ENCODE measurements at regions not wholly inside any gene's neighbourhood (a gene's known extent, or its start where the extent isn't known, plus 50 kb on each side); places are given as distances from the start of the nearest gene placed in this dataset.

GRCh38 chr7:34277016-34277802 lies 371.9 kb downstream of the BMPER start:
- Histone ChIP-seq H3K23ac (ENCODE audit: low read length in 2 of 2) (no peak overlapping the region), H2BK120ac (ENCODE audit: low read depth, low read length) (no peak overlapping the region), H3K4me3 (ENCODE audit: insufficient read depth in 1 of 2, low read depth in 1 of 2, low read length in 2 of 2) (no peak overlapping the region), H3K4ac (ENCODE audit: low read depth in 1 of 2, low read length in 2 of 2) (no peak overlapping the region), H2BK15ac (ENCODE audit: low read depth, poor library complexity, severe bottlenecking) (no peak overlapping the region), H3K18ac (ENCODE audit: low read depth in 1 of 2, low read length in 2 of 2) (no peak overlapping the region), H4K91ac (ENCODE audit: low read length) (no peak overlapping the region), H3K4me2 (ENCODE audit: low read length, poor library complexity, severe bottlenecking) (no peak overlapping the region), H2AK5ac (ENCODE audit: low read length, severe bottlenecking) (no peak overlapping the region), H3K14ac (ENCODE audit: low read length in 2 of 2) (no peak overlapping the region), H3K9ac (ENCODE audit: low read length) (no peak overlapping the region), H2AFZ (ENCODE audit: low read depth, low read length) (no peak overlapping the region), H3K4me1 (ENCODE audit: control insufficient read depth, insufficient read depth, low read depth, low read length) (no peaks in the 10 kb centered on the region), H4K8ac (ENCODE audit: low read length) (no peak overlapping the region), H3K79me1 (replicated peaks; ENCODE audit: low read length, poor library complexity, severe bottlenecking) (no peaks in the 10 kb centered on the region), H3K9me3 (ENCODE audit: control insufficient read depth, low read length) (no peaks in the 10 kb centered on the region), H3K27ac (ENCODE audit: low read length, poor library complexity, severe bottlenecking) (no peak overlapping the region), H2BK12ac (ENCODE audit: low read length in 2 of 2) (no peak overlapping the region), H3K36me3 (ENCODE audit: control insufficient read depth in 1 of 2, insufficient read depth in 2 of 2, low read depth in 1 of 2, low read length in 2 of 2) (no peaks in the 10 kb centered on the region), H3K27me3 (ENCODE audit: control insufficient read depth in 1 of 2, insufficient read depth in 1 of 2, low read length in 2 of 2) (no peaks in the 10 kb centered on the region), H2BK5ac (ENCODE audit: low read depth, low read length, poor library complexity, severe bottlenecking) (no peak overlapping the region)
- WGBS: 70% methylated on average over 6 of the region's 7 CpGs
- peak; percentile 43 for DNase-seq

- H2BK15ac ChIP-seq (ENCODE audit: low read depth, poor library complexity, severe bottlenecking): no peak overlapping the region
- H3K9ac ChIP-seq (ENCODE audit: low read length): no peak overlapping the region
- no peak overlapping the region for H2BK120ac ChIP-seq (ENCODE audit: low read depth, low read length)
- H3K18ac ChIP-seq (ENCODE audit: low read depth in 1 of 2, low read length in 2 of 2): no peak overlapping the region
- H3K14ac ChIP-seq (ENCODE audit: low read length in 2 of 2): no peak overlapping the region
- H3K23ac ChIP-seq (ENCODE audit: low read length in 2 of 2): no peak overlapping the region
- H3K79me1 ChIP-seq (replicated peaks; ENCODE audit: low read length, poor library complexity, severe bottlenecking): no peaks in the 10 kb centered on the region
- H3K27me3 ChIP-seq (ENCODE audit: control insufficient read depth in 1 of 2, insufficient read depth in 1 of 2, low read length in 2 of 2): no peaks in the 10 kb centered on the region
- no peak overlapping the region for H3K4me3 ChIP-seq (ENCODE audit: insufficient read depth in 1 of 2, low read depth in 1 of 2, low read length in 2 of 2)
- H4K91ac ChIP-seq (ENCODE audit: low read length): no peak overlapping the region
- H2AK5ac ChIP-seq (ENCODE audit: low read length, severe bottlenecking): no peak overlapping the region
- H3K36me3 ChIP-seq (ENCODE audit: control insufficient read depth in 1 of 2, insufficient read depth in 2 of 2, low read depth in 1 of 2, low read length in 2 of 2): no peaks in the 10 kb centered on the region
- H2AFZ ChIP-seq (ENCODE audit: low read depth, low read length): no peak overlapping the region
- H3K4ac ChIP-seq (ENCODE audit: low read depth in 1 of 2, low read length in 2 of 2): no peak overlapping the region
- H3K4me1 ChIP-seq (ENCODE audit: control insufficient read depth, insufficient read depth, low read depth, low read length): no peaks in the 10 kb centered on the region
- 90% methylated on average over 3 of the region's 4 CpGs for WGBS
- no peak overlapping the region for H3K4me2 ChIP-seq (ENCODE audit: low read length, poor library complexity, severe bottlenecking)
- H2BK12ac ChIP-seq (ENCODE audit: low read length in 2 of 2): no peak overlapping the region
- H3K9me3 ChIP-seq (ENCODE audit: control insufficient read depth, low read length): no peaks in the 10 kb centered on the region
- no peak for DNase-seq
- no peak overlapping the region for H2BK5ac ChIP-seq (ENCODE audit: low read depth, low read length, poor library complexity, severe bottlenecking)
- no peak overlapping the region for H3K27ac ChIP-seq (ENCODE audit: low read length, poor library complexity, severe bottlenecking)
- H4K8ac ChIP-seq (ENCODE audit: low read length): no peak overlapping the region
These were observed 372.5 kb downstream of the BMPER start for GRCh38 chr7:34277803-34278199.

- Histone ChIP-seq H3K79me1 (replicated peaks; ENCODE audit: low read length, poor library complexity, severe bottlenecking) (no peaks in the 10 kb centered on the region), H3K4me3 (ENCODE audit: insufficient read depth in 1 of 2, low read depth in 1 of 2, low read length in 2 of 2) (no peak overlapping the region), H3K14ac (ENCODE audit: low read length in 2 of 2) (no peak overlapping the region), H2AK5ac (ENCODE audit: low read length, severe bottlenecking) (no peak overlapping the region), H2BK12ac (ENCODE audit: low read length in 2 of 2) (no peak overlapping the region), H2BK5ac (ENCODE audit: low read depth, low read length, poor library complexity, severe bottlenecking) (no peak overlapping the region), H3K9ac (ENCODE audit: low read length) (no peak overlapping the region), H3K36me3 (ENCODE audit: control insufficient read depth in 1 of 2, insufficient read depth in 2 of 2, low read depth in 1 of 2, low read length in 2 of 2) (no peaks in the 10 kb centered on the region), H3K23ac (ENCODE audit: low read length in 2 of 2) (no peak overlapping the region), H4K91ac (ENCODE audit: low read length) (no peak overlapping the region), H3K4me2 (ENCODE audit: low read length, poor library complexity, severe bottlenecking) (no peak overlapping the region), H4K8ac (ENCODE audit: low read length) (no peak overlapping the region), H2AFZ (ENCODE audit: low read depth, low read length) (no peak overlapping the region), H3K4ac (ENCODE audit: low read depth in 1 of 2, low read length in 2 of 2) (no peak overlapping the region), H3K27ac (ENCODE audit: low read length, poor library complexity, severe bottlenecking) (no peak overlapping the region), H2BK15ac (ENCODE audit: low read depth, poor library complexity, severe bottlenecking) (no peak overlapping the region), H3K4me1 (ENCODE audit: control insufficient read depth, insufficient read depth, low read depth, low read length) (no peaks in the 10 kb centered on the region), H2BK120ac (ENCODE audit: low read depth, low read length) (no peak overlapping the region), H3K9me3 (ENCODE audit: control insufficient read depth, low read length) (no peaks in the 10 kb centered on the region), H3K18ac (ENCODE audit: low read depth in 1 of 2, low read length in 2 of 2) (no peak overlapping the region), H3K27me3 (ENCODE audit: control insufficient read depth in 1 of 2, insufficient read depth in 1 of 2, low read length in 2 of 2) (no peaks in the 10 kb centered on the region)
- no peak for DNase-seq
- whole genome bisulfite sequencing: 100% methylated on average over 1 of the region's 1 CpG
These were observed 375.9 kb downstream of the BMPER start for GRCh38 chr7:34281260-34281659.

GRCh38 chr7:34282271-34282670 lies 375.7 kb upstream of the NPSR1 start:
- Histone ChIP-seq H2BK5ac (ENCODE audit: low read depth, low read length, poor library complexity, severe bottlenecking) (no peak overlapping the region), H3K23ac (ENCODE audit: low read length in 2 of 2) (no peak overlapping the region), H2BK12ac (ENCODE audit: low read length in 2 of 2) (no peak overlapping the region), H3K9me3 (ENCODE audit: control insufficient read depth, low read length) (no peaks in the 10 kb centered on the region), H3K14ac (ENCODE audit: low read length in 2 of 2) (no peak overlapping the region), H3K4me2 (ENCODE audit: low read length, poor library complexity, severe bottlenecking) (no peak overlapping the region), H3K27ac (ENCODE audit: low read length, poor library complexity, severe bottlenecking) (no peak overlapping the region), H4K91ac (ENCODE audit: low read length) (no peak overlapping the region), H3K27me3 (ENCODE audit: control insufficient read depth in 1 of 2, insufficient read depth in 1 of 2, low read length in 2 of 2) (no peaks in the 10 kb centered on the region), H3K79me1 (replicated peaks; ENCODE audit: low read length, poor library complexity, severe bottlenecking) (no peaks in the 10 kb centered on the region), H3K36me3 (ENCODE audit: control insufficient read depth in 1 of 2, insufficient read depth in 2 of 2, low read depth in 1 of 2, low read length in 2 of 2) (no peaks in the 10 kb centered on the region), H3K9ac (ENCODE audit: low read length) (no peak overlapping the region), H3K4me3 (ENCODE audit: insufficient read depth in 1 of 2, low read depth in 1 of 2, low read length in 2 of 2) (no peak overlapping the region), H2BK120ac (ENCODE audit: low read depth, low read length) (no peak overlapping the region), H3K4me1 (ENCODE audit: control insufficient read depth, insufficient read depth, low read depth, low read length) (no peaks in the 10 kb centered on the region), H4K8ac (ENCODE audit: low read length) (no peak overlapping the region), H2AK5ac (ENCODE audit: low read length, severe bottlenecking) (no peak overlapping the region), H2BK15ac (ENCODE audit: low read depth, poor library complexity, severe bottlenecking) (no peak overlapping the region), H3K4ac (ENCODE audit: low read depth in 1 of 2, low read length in 2 of 2) (no peak overlapping the region), H3K18ac (ENCODE audit: low read depth in 1 of 2, low read length in 2 of 2) (no peak overlapping the region), H2AFZ (ENCODE audit: low read depth, low read length) (no peak overlapping the region)
- 56% methylated on average over 1 of the region's 1 CpG for WGBS
- no peak for DNase-seq

Measured in mesenchymal stem cell (in vitro differentiated cells and primary cell).